ENCODE measurements at regions not wholly inside any gene's neighbourhood (a gene's known extent, or its start where the extent isn't known, plus 50 kb on each side); places are given as distances from the start of the nearest gene placed in this dataset.

DNA sequence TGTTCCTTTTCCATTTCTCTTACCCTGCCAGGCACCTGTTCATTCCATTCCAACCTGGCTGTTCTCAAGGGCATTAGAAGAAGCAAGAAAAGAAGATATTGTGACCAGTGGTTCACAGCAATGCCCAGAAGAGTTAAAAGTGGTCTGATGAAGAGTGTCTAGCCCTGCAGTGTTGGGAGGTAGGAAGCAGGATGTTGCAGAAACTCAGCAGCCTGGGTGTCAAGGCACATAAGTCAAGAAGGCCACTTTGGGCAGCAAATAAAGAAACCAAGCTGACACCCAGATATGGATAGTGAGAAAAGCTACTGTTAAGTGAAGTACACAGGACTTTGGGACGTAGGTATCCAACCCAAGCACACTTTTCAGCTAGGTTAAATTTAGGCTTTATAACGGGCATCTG lies 199.9 kb upstream of the SATB1 start:
- intact Hi-C loops (cut with DNase I): no loop called here
- no peaks in the 10 kb centered on the region for H3K9me3 ChIP-seq
- H3K27me3 ChIP-seq: no peaks in the 10 kb centered on the region
- DNase-seq (ENCODE audit: low spot score in 2 of 2): no peak
- H3K36me3 ChIP-seq: no peaks in the 10 kb centered on the region
- no peaks in the 10 kb centered on the region for H3K4me1 ChIP-seq
- no peak overlapping the region for H3K4me3 ChIP-seq
- H3K27ac ChIP-seq: no peak overlapping the region
- TF ChIP-seq, protein P1, sequence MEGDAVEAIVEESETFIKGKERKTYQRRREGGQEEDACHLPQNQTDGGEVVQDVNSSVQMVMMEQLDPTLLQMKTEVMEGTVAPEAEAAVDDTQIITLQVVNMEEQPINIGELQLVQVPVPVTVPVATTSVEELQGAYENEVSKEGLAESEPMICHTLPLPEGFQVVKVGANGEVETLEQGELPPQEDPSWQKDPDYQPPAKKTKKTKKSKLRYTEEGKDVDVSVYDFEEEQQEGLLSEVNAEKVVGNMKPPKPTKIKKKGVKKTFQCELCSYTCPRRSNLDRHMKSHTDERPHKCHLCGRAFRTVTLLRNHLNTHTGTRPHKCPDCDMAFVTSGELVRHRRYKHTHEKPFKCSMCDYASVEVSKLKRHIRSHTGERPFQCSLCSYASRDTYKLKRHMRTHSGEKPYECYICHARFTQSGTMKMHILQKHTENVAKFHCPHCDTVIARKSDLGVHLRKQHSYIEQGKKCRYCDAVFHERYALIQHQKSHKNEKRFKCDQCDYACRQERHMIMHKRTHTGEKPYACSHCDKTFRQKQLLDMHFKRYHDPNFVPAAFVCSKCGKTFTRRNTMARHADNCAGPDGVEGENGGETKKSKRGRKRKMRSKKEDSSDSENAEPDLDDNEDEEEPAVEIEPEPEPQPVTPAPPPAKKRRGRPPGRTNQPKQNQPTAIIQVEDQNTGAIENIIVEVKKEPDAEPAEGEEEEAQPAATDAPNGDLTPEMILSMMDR (IDR thresholded peaks at IDR 0.05): no peak

DNA sequence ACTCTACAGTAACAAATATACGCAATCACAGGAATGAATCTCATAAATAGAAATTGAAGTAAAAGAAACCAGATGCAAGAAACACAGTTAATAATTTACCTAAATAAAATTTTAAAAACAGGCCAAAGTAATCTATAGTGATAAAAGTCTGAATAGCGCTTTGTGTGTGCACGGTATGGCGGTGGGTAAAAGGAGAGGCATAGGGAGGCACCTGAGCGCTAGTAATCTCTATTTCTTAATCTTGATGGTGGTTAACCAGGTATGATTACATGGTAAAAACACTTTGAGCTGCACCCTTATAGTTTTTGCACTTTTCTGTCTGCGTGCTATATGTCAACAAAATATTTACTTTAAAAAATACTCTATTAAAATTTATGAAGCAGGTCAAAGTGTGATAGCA lies 198.1 kb upstream of the SATB1 start:
- Histone ChIP-seq H3K9me3 (no peaks in the 10 kb centered on the region), H3K4me3 (no peak overlapping the region), H3K27ac (no peak overlapping the region), H3K36me3 (no peaks in the 10 kb centered on the region), H3K27me3 (no peaks in the 10 kb centered on the region), H3K4me1 (no peaks in the 10 kb centered on the region)
- TF ChIP-seq, protein P1 (IDR thresholded peaks at IDR 0.05): no peak
- DNase-seq (ENCODE audit: low spot score in 2 of 2): no peak
- intact Hi-C loops (cut with DNase I): no loop called here

DNA sequence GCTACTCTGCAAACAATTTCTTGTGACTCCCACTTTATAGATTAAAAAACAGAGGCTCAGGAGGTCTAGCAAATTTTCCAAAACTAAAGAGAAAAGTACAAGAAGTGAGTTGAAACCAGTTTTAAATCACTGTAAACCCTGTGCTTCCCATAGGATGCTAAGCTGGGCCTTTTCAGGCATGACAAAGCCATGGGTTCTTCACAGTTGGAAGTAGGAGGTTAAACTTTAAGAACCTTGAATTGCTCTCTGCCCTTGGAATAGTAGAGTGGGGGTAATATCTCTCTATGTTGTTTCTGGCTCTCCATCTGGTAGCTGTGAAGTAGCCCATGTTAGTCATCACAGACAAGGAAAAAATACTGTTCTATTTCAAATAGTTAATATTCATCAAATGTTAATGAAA lies 193.6 kb upstream of the SATB1 start:
- TF ChIP-seq, protein P1 (IDR thresholded peaks at IDR 0.05): no peak
- Histone ChIP-seq H3K9me3 (no peaks in the 10 kb centered on the region), H3K4me3 (no peak overlapping the region), H3K27me3 (no peaks in the 10 kb centered on the region), H3K27ac (no peak overlapping the region), H3K4me1 (no peaks in the 10 kb centered on the region), H3K36me3 (no peaks in the 10 kb centered on the region)
- DNase-seq (ENCODE audit: low spot score in 2 of 2): no peak
- intact Hi-C loops (cut with DNase I): no loop called here

DNA sequence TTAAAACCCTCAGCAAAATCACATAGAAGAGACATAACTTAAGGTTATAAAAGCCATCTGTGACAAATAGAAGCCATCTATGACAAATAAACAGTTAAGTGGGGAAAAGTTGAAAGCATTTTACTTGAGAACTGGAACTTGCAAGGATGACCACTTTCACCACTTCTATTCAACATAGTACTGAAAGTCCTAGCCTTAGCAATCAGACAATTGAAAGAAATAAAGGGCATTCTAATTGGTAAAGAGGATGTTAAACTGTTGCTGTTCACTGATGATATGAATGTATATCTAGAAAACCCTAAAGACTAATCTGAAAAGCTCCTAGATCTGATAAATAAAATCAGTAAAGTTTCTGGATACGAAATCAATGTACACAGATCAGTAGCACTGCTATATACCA lies 186.9 kb upstream of the SATB1 start:
- no peak for DNase-seq (ENCODE audit: low spot score in 2 of 2)
- no peaks in the 10 kb centered on the region for H3K9me3 ChIP-seq
- intact Hi-C loops (cut with DNase I): no loop called here
- TF ChIP-seq, protein P1 (IDR thresholded peaks at IDR 0.05): no peak
- H3K27ac ChIP-seq: no peak overlapping the region
- no peaks in the 10 kb centered on the region for H3K36me3 ChIP-seq
- H3K4me1 ChIP-seq: no peaks in the 10 kb centered on the region
- no peaks in the 10 kb centered on the region for H3K27me3 ChIP-seq
- no peak overlapping the region for H3K4me3 ChIP-seq

DNA sequence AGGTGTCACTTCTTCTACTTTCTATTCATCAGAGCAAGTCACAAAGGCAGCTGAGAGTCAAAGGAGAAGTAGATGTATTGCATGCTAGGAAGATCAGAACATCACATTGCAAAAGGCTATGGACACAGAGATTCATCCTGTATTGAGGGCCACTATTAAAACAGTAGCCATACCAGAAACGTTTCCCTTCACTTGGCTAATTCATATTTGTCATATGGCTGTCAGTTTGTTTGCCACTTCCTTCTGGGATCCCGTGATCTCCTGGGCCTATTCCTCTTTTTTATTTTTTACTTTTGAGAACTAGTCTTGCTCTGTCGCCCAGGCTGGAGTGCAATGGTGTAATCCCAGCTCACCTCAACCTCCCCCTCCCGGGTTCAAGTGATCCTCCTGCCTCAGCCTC lies 184.0 kb upstream of the SATB1 start:
- DNase-seq (ENCODE audit: low spot score in 2 of 2): no peak
- no peaks in the 10 kb centered on the region for H3K4me1 ChIP-seq
- TF ChIP-seq, protein P1 (IDR thresholded peaks at IDR 0.05): no peak
- H3K27ac ChIP-seq: no peak overlapping the region
- intact Hi-C loops (cut with DNase I): no loop called here
- H3K27me3 ChIP-seq: no peaks in the 10 kb centered on the region
- H3K36me3 ChIP-seq: no peaks in the 10 kb centered on the region
- no peaks in the 10 kb centered on the region for H3K9me3 ChIP-seq
- no peak overlapping the region for H3K4me3 ChIP-seq

DNA sequence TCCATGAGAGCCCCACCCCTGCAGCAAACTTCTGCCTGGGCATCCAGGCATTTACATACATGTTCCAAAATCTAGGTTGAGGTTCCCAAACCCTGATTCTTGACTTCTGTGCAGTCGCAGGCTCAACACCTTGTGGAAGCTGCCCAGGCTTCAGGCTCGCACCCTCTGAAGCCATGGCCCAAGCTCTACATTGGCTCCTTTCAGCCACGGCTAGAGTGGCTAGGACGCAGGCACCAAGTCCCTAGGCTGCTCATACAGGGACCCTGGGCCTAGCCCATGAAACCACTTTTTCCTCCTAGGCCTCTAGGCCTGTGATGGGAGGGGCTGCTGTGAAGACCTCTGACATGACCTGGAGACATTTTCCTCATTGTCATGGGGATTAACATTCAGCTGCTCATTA lies 172.8 kb upstream of the SATB1 start:
- Histone ChIP-seq H3K36me3 (no peaks in the 10 kb centered on the region), H3K27ac (no peak overlapping the region), H3K4me1 (no peaks in the 10 kb centered on the region), H3K9me3 (no peaks in the 10 kb centered on the region), H3K4me3 (no peak overlapping the region), H3K27me3 (no peaks in the 10 kb centered on the region)
- TF ChIP-seq, protein P1 (IDR thresholded peaks at IDR 0.05): no peak
- DNase-seq (ENCODE audit: low spot score in 2 of 2): no peak
- intact Hi-C loops (cut with DNase I): no loop called here

All from ascending aorta (tissue), 2 donors.